Lower leg skin (tissue), 3 donors: ENCODE measurements at regions not wholly inside any gene's neighbourhood (a gene's known extent, or its start where the extent isn't known, plus 50 kb on each side); places are given as distances from the start of the nearest gene placed in this dataset.

ENCODE experiments used
- POLR2A ChIP-seq, 2 donors: fragments of 450-650 bp; IDR thresholded peaks; one replicate each; pipeline ENCODE4 v1.6.1; 2016 to 2017; ENCODE audit warnings: antibody characterized with exemption in 2 of 2, mild to moderate bottlenecking in 1 of 2, moderate library complexity in 1 of 2
- TF ChIP-seq, protein P1 (sequence below), 3 donors: fragments of 450-650 bp; IDR thresholded peaks; one replicate each; pipeline ENCODE4 v1.5.1; 2016; ENCODE audit warnings: antibody characterized with exemption in 3 of 3, mild to moderate bottlenecking in 3 of 3, moderate library complexity in 2 of 3

DNA sequence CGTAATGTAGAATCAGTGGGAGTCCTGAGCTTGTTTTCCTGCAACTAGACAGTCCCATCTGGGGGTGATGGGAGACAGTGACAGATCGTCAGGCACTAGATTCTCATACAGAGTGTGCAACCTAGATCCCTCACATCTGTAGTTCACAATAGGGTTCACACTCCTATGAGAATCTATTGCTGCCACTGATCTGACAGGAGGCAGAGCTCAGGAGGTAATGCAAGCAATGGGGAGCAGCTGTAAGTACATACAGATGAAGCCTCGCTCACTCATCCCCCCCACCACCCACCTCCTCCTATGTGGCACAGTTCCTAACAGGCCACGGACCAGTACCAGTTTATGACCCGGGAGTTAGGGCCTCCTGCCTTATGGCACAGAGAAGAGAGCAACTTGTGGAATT is 116.2 kb upstream of the PIK3R1 start:
- TF ChIP-seq, protein P1, sequence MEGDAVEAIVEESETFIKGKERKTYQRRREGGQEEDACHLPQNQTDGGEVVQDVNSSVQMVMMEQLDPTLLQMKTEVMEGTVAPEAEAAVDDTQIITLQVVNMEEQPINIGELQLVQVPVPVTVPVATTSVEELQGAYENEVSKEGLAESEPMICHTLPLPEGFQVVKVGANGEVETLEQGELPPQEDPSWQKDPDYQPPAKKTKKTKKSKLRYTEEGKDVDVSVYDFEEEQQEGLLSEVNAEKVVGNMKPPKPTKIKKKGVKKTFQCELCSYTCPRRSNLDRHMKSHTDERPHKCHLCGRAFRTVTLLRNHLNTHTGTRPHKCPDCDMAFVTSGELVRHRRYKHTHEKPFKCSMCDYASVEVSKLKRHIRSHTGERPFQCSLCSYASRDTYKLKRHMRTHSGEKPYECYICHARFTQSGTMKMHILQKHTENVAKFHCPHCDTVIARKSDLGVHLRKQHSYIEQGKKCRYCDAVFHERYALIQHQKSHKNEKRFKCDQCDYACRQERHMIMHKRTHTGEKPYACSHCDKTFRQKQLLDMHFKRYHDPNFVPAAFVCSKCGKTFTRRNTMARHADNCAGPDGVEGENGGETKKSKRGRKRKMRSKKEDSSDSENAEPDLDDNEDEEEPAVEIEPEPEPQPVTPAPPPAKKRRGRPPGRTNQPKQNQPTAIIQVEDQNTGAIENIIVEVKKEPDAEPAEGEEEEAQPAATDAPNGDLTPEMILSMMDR (IDR thresholded peaks at IDR 0.05) = no peak
- no peak for TF ChIP-seq POLR2A (IDR thresholded peaks at IDR 0.05)
